Muscle of arm (tissue), 1 donor: ENCODE measurements at regions not wholly inside any gene's neighbourhood (a gene's known extent, or its start where the extent isn't known, plus 50 kb on each side); places are given as distances from the start of the nearest gene placed in this dataset.

ENCODE experiments used
- DNase-seq: peaks from one replicate; pipeline ENCODE4 v3.0.0-alpha.2; 2013

GRCh38 chr2:8631465-8632005, 50.3 kb upstream of the ID2 start:
- DNase-seq, result no peak
